Mesenchymal stem cell (in vitro differentiated cells and primary cell): ENCODE measurements at regions not wholly inside any gene's neighbourhood (a gene's known extent, or its start where the extent isn't known, plus 50 kb on each side); places are given as distances from the start of the nearest gene placed in this dataset.

Experiments
- DNase-seq: peaks from one replicate; pipeline ENCODE4 v3.0.0-alpha.2; 2013
- H2AFZ ChIP-seq: one replicate; pipeline ENCODE4 v1.6.1; 2013; ENCODE audit warnings: low read depth, mild to moderate bottlenecking, control low read depth, inconsistent platforms, low read length, moderate library complexity
- H2AK5ac ChIP-seq: 2 replicates; pipeline ENCODE4 v1.6.1; 2013; ENCODE audit warnings: low read length, moderate library complexity, mild to moderate bottlenecking, inconsistent platforms; ENCODE audit not compliant: severe bottlenecking
- H2BK120ac ChIP-seq: one replicate; pipeline ENCODE4 v1.6.1; 2013; ENCODE audit warnings: low read depth, mild to moderate bottlenecking, inconsistent platforms, low read length, moderate library complexity
- H2BK12ac ChIP-seq, 2 experiments: one replicate each; pipeline ENCODE4 v1.6.1; 2013; ENCODE audit warnings: inconsistent platforms in 2 of 2, low read length in 2 of 2, mild to moderate bottlenecking in 2 of 2, moderate library complexity in 2 of 2, control low read depth in 1 of 2
- H2BK15ac ChIP-seq: one replicate; pipeline ENCODE4 v1.6.1; 2013; ENCODE audit warnings: mild to moderate bottlenecking, low read depth, inconsistent platforms; ENCODE audit not compliant: poor library complexity, severe bottlenecking
- H2BK5ac ChIP-seq: 2 replicates; pipeline ENCODE4 v1.6.1; 2013; ENCODE audit warnings: low read depth, mild to moderate bottlenecking, low read length, control low read depth, inconsistent platforms; ENCODE audit not compliant: poor library complexity, severe bottlenecking
- H3K14ac ChIP-seq, 2 experiments: one replicate each; pipeline ENCODE4 v1.6.1; 2013; ENCODE audit warnings: inconsistent platforms in 2 of 2, low read length in 2 of 2, control low read depth in 1 of 2, mild to moderate bottlenecking in 1 of 2, moderate library complexity in 1 of 2
- H3K18ac ChIP-seq, 2 experiments: one replicate each; pipeline ENCODE4 v1.6.1; 2013; ENCODE audit warnings: inconsistent platforms in 2 of 2, low read length in 2 of 2, control low read depth in 1 of 2, low read depth in 1 of 2, mild to moderate bottlenecking in 1 of 2
- H3K23ac ChIP-seq, 2 experiments: one replicate each; pipeline ENCODE4 v1.6.1; 2013; ENCODE audit warnings: inconsistent platforms in 2 of 2, low read length in 2 of 2, mild to moderate bottlenecking in 2 of 2, moderate library complexity in 2 of 2, control low read depth in 1 of 2
- H3K27ac ChIP-seq: 2 replicates; pipeline ENCODE4 v1.5.1; 2013; ENCODE audit warnings: mild to moderate bottlenecking, moderate library complexity, low read length, control low read depth, inconsistent platforms; ENCODE audit not compliant: poor library complexity, severe bottlenecking
- H3K27me3 ChIP-seq, 2 experiments: 2 replicates each; pipeline versions ENCODE4 v1.6.1 to v1.7.0; 2013; ENCODE audit warnings: low read length in 2 of 2, mild to moderate bottlenecking in 2 of 2, moderate library complexity in 2 of 2, control low read depth in 1 of 2, inconsistent platforms in 1 of 2; ENCODE audit not compliant: control insufficient read depth in 1 of 2, insufficient read depth in 1 of 2
- H3K36me3 ChIP-seq, 2 experiments: 2 replicates each; pipeline versions ENCODE4 v1.6.1 to v1.7.0; 2013; ENCODE audit warnings: low read length in 2 of 2, control low read depth in 1 of 2, inconsistent platforms in 1 of 2, low read depth in 1 of 2, mild to moderate bottlenecking in 1 of 2; ENCODE audit not compliant: insufficient read depth in 2 of 2, control insufficient read depth in 1 of 2
- H3K4ac ChIP-seq, 2 experiments: one replicate each; pipeline ENCODE4 v1.6.1; 2013; ENCODE audit warnings: inconsistent platforms in 2 of 2, low read length in 2 of 2, mild to moderate bottlenecking in 2 of 2, moderate library complexity in 2 of 2, control low read depth in 1 of 2, low read depth in 1 of 2
- H3K4me1 ChIP-seq: 2 replicates; pipeline ENCODE4 v1.6.1; 2013; ENCODE audit warnings: low read depth, low read length, control low read depth; ENCODE audit not compliant: control insufficient read depth, insufficient read depth
- H3K4me2 ChIP-seq: 2 replicates; pipeline ENCODE4 v1.6.1; 2013; ENCODE audit warnings: low read length, mild to moderate bottlenecking, inconsistent platforms; ENCODE audit not compliant: poor library complexity, severe bottlenecking
- H3K4me3 ChIP-seq, 2 experiments: 2 replicates each; pipeline versions ENCODE4 v1.5.1 to v1.7.0; 2013; ENCODE audit warnings: low read length in 2 of 2, mild to moderate bottlenecking in 2 of 2, control low read depth in 1 of 2, low read depth in 1 of 2; ENCODE audit not compliant: insufficient read depth in 1 of 2
- H3K79me1 ChIP-seq: replicated peaks from 2 replicates; pipeline ENCODE4 v1.6.1; 2013; ENCODE audit warnings: mild to moderate bottlenecking, control low read depth, low read length, inconsistent platforms; ENCODE audit not compliant: poor library complexity, severe bottlenecking
- H3K9ac ChIP-seq: 2 replicates; pipeline ENCODE4 v1.7.0; 2013; ENCODE audit warnings: mild to moderate bottlenecking, low read length, moderate library complexity
- H3K9me3 ChIP-seq: 2 replicates; pipeline ENCODE4 v1.7.0; 2013; ENCODE audit warnings: mild to moderate bottlenecking, low read length; ENCODE audit not compliant: control insufficient read depth
- H4K8ac ChIP-seq: one replicate; pipeline ENCODE4 v1.6.1; 2013; ENCODE audit warnings: inconsistent platforms, mild to moderate bottlenecking, low read length, moderate library complexity
- H4K91ac ChIP-seq: one replicate; pipeline ENCODE4 v1.6.1; 2013; ENCODE audit warnings: mild to moderate bottlenecking, low read length, inconsistent platforms
- WGBS: methylation state at CpG from one replicate; pipeline ENCODE4 v1.1.7; 2013; ENCODE audit warnings: mixed read lengths; 5-methylcytosine and 5-hydroxymethylcytosine counted together

GRCh38 chr12:124456133-124456651 lies 111.2 kb downstream of the NCOR2 start:
- Histone ChIP-seq H3K36me3 (peaks cover 35 to 89% of the 10 kb centered on the region in 2 experiments), H3K4me1 (peaks cover 58% of the 10 kb centered on the region), H2BK15ac (no peak overlapping the region), H3K4me3 (no peak overlapping the region), H4K91ac (no peak overlapping the region), H2BK5ac (no peak overlapping the region), H2BK12ac (no peak overlapping the region), H3K9ac (no peak overlapping the region), H3K14ac (no peak overlapping the region), H2BK120ac (no peak overlapping the region), H2AK5ac (no peak overlapping the region), H2AFZ (no peak overlapping the region), H3K79me1 (peaks cover 43% of the 10 kb centered on the region), H3K27ac (no peak overlapping the region), H3K18ac (no peak overlapping the region), H3K9me3 (no peaks in the 10 kb centered on the region), H4K8ac (no peak overlapping the region), H3K4me2 (no peak overlapping the region), H3K4ac (no peak overlapping the region), H3K23ac (no peak overlapping the region), H3K27me3 (no peaks in the 10 kb centered on the region)
- WGBS, result 97% methylated on average over 12 of the region's 12 CpGs
- no peak for DNase-seq

GRCh38 chr12:124455336-124455735 lies 112.1 kb downstream of the NCOR2 start:
- H3K36me3 ChIP-seq, result peaks cover 43 to 89% of the 10 kb centered on the region in 2 experiments

GRCh38 chr12:124454735-124455134 lies 112.7 kb downstream of the NCOR2 start:
- Histone ChIP-seq H3K27me3 (no peaks in the 10 kb centered on the region), H2BK12ac (no peak overlapping the region), H2BK120ac (no peak overlapping the region), H4K91ac (no peak overlapping the region), H4K8ac (peak overlapping the region; percentile 16), H3K4me2 (no peak overlapping the region), H3K4ac (no peak overlapping the region), H2AFZ (no peak overlapping the region), H2AK5ac (no peak overlapping the region), H3K27ac (no peak overlapping the region), H3K9me3 (no peaks in the 10 kb centered on the region), H3K23ac (no peak overlapping the region), H3K9ac (peak overlapping the region; percentile 4), H3K14ac (no peak overlapping the region), H3K18ac (peak overlapping the region; percentile 4 to 44), H3K4me1 (peaks cover 60% of the 10 kb centered on the region), H2BK15ac (no peak overlapping the region), H3K36me3 (peaks cover 44 to 89% of the 10 kb centered on the region in 2 experiments), H3K79me1 (peaks cover 36% of the 10 kb centered on the region), H3K4me3 (no peak overlapping the region), H2BK5ac (no peak overlapping the region)
- DNase-seq, result peak; percentile 85
- WGBS, result 26% methylated on average over 12 of the region's 13 CpGs

More at GRCh38 chr12:124455336-124455735, 112.1 kb downstream of the NCOR2 start:
- no peak overlapping the region for H3K4ac ChIP-seq
- H3K4me1 ChIP-seq, result peaks cover 58% of the 10 kb centered on the region
- H3K18ac ChIP-seq, result peak overlapping the region; percentile 44 to 48
- peak overlapping the region; percentile 22 to 78 for H2BK12ac ChIP-seq
- H3K4me2 ChIP-seq, result no peak overlapping the region
- H4K8ac ChIP-seq, result peak overlapping the region; percentile 57
- peaks cover 37% of the 10 kb centered on the region for H3K79me1 ChIP-seq
- H3K27me3 ChIP-seq, result no peaks in the 10 kb centered on the region
- H2AFZ ChIP-seq, result no peak overlapping the region
- H2AK5ac ChIP-seq, result no peak overlapping the region
- H3K14ac ChIP-seq, result no peak overlapping the region
- no peak overlapping the region for H3K9ac ChIP-seq
- H3K23ac ChIP-seq, result peak overlapping the region in 1 of 2 experiments; percentile 51
- no peak overlapping the region for H3K27ac ChIP-seq
- H2BK120ac ChIP-seq, result peak overlapping the region; percentile 39
- H2BK15ac ChIP-seq, result peak overlapping the region; percentile 93
- peak overlapping the region; percentile 8 for H4K91ac ChIP-seq
- WGBS, result 71% methylated on average over 9 of the region's 9 CpGs
- H3K4me3 ChIP-seq, result no peak overlapping the region
- no peaks in the 10 kb centered on the region for H3K9me3 ChIP-seq
- no peak for DNase-seq
- H2BK5ac ChIP-seq, result no peak overlapping the region

GRCh38 chr12:124454352-124454725 lies 113.1 kb downstream of the NCOR2 start:
- no peaks in the 10 kb centered on the region for H3K27me3 ChIP-seq
- no peak overlapping the region for H3K23ac ChIP-seq
- H3K36me3 ChIP-seq, result peaks cover 40 to 89% of the 10 kb centered on the region in 2 experiments
- no peak overlapping the region for H2AFZ ChIP-seq
- peak overlapping the region in 1 of 2 experiments; percentile 19 for H3K4ac ChIP-seq
- H2AK5ac ChIP-seq, result peak overlapping the region; percentile 9
- peaks cover 36% of the 10 kb centered on the region for H3K79me1 ChIP-seq
- H3K4me2 ChIP-seq, result no peak overlapping the region
- H3K18ac ChIP-seq, result peak overlapping the region; percentile 4 to 44
- peak overlapping the region; percentile 16 for H4K8ac ChIP-seq
- no peak for DNase-seq
- H3K27ac ChIP-seq, result no peak overlapping the region
- no peak overlapping the region for H2BK5ac ChIP-seq
- no peaks in the 10 kb centered on the region for H3K9me3 ChIP-seq
- H3K4me1 ChIP-seq, result peaks cover 63% of the 10 kb centered on the region
- peak overlapping the region in 1 of 2 experiments; percentile 47 for H2BK12ac ChIP-seq
- 77% methylated on average over 10 of the region's 11 CpGs for WGBS
- peak overlapping the region; percentile 4 for H3K9ac ChIP-seq
- no peak overlapping the region for H3K14ac ChIP-seq
- H4K91ac ChIP-seq, result peak overlapping the region; percentile 2
- peak overlapping the region; percentile 58 for H2BK120ac ChIP-seq
- H2BK15ac ChIP-seq, result peak overlapping the region; percentile 18
- H3K4me3 ChIP-seq, result no peak overlapping the region
